HUES64 (cell line): ENCODE measurements at regions not wholly inside any gene's neighbourhood (a gene's known extent, or its start where the extent isn't known, plus 50 kb on each side); places are given as distances from the start of the nearest gene placed in this dataset.

ENCODE experiments used
- H3K27ac ChIP-seq: 2 replicates; pipeline ENCODE4 v1.7.0; 2013; ENCODE audit warnings: low read depth, low read length, inconsistent platforms
- H3K27me3 ChIP-seq: 2 replicates; pipeline ENCODE4 v1.6.1; 2013; ENCODE audit warnings: mild to moderate bottlenecking, low read length; ENCODE audit not compliant: insufficient read depth
- H3K36me3 ChIP-seq: 2 replicates; pipeline ENCODE4 v1.6.1; 2013; ENCODE audit warnings: mild to moderate bottlenecking, low read length; ENCODE audit not compliant: insufficient read depth
- H3K4me1 ChIP-seq: 2 replicates; pipeline ENCODE4 v1.6.1; 2013; ENCODE audit warnings: mild to moderate bottlenecking, low read length, moderate library complexity; ENCODE audit not compliant: insufficient read depth
- H3K4me3 ChIP-seq: 2 replicates; pipeline ENCODE4 v1.5.1; 2013; ENCODE audit warnings: mild to moderate bottlenecking, low read length, moderate library complexity
- H3K9ac ChIP-seq: 2 replicates; pipeline ENCODE4 v1.6.1; 2013; ENCODE audit warnings: mild to moderate bottlenecking, low read depth, low read length
- H3K9me3 ChIP-seq: 2 replicates; pipeline ENCODE4 v1.6.1; 2013; ENCODE audit warnings: low read depth, low read length; ENCODE audit not compliant: insufficient read depth
- WGBS: fragments of 150-250, 120-280 bp; methylation state at CpG from one replicate; pipeline ENCODE4 v1.1.7; 2013; ENCODE audit warnings: missing lambda C conversion rate; 5-methylcytosine and 5-hydroxymethylcytosine counted together

GRCh38 chr16:52787709-52788108 is 240.8 kb upstream of the TOX3 start:
- no peaks in the 10 kb centered on the region for H3K36me3 ChIP-seq
- 70% methylated on average over 3 of the region's 3 CpGs for WGBS
- H3K9ac ChIP-seq: no peak overlapping the region
- 0 out of 2 replicates have a peak, but pooled peaks cover 7% of the 10 kb centered on the region for H3K4me1 ChIP-seq
- H3K27me3 ChIP-seq: no peaks in the 10 kb centered on the region
- no peak overlapping the region for H3K27ac ChIP-seq
- no peak overlapping the region for H3K4me3 ChIP-seq
- no peaks in the 10 kb centered on the region for H3K9me3 ChIP-seq

- H3K27me3 ChIP-seq: no peaks in the 10 kb centered on the region
- no peaks in the 10 kb centered on the region for H3K9me3 ChIP-seq
- no peaks in the 10 kb centered on the region for H3K36me3 ChIP-seq
- no peak overlapping the region for H3K27ac ChIP-seq
- no peak overlapping the region for H3K4me3 ChIP-seq
- no peak overlapping the region for H3K9ac ChIP-seq
- 92% methylated on average over 3 of the region's 3 CpGs for WGBS
- H3K4me1 ChIP-seq: 0 out of 2 replicates have a peak, but pooled peaks cover 7% of the 10 kb centered on the region
These were observed 239.1 kb upstream of the TOX3 start for GRCh38 chr16:52786091-52786490.

GRCh38 chr16:52785653-52786052 is 238.7 kb upstream of the TOX3 start:
- H3K36me3 ChIP-seq: no peaks in the 10 kb centered on the region
- 95% methylated on average over 4 of the region's 4 CpGs for WGBS
- no peaks in the 10 kb centered on the region for H3K27me3 ChIP-seq
- no peaks in the 10 kb centered on the region for H3K9me3 ChIP-seq
- 0 out of 2 replicates have a peak, but pooled peaks cover 7% of the 10 kb centered on the region for H3K4me1 ChIP-seq
- H3K4me3 ChIP-seq: no peak overlapping the region
- no peak overlapping the region for H3K27ac ChIP-seq
- H3K9ac ChIP-seq: no peak overlapping the region

- no peaks in the 10 kb centered on the region for H3K36me3 ChIP-seq
- H3K9ac ChIP-seq: no peak overlapping the region
- no peaks in the 10 kb centered on the region for H3K9me3 ChIP-seq
- H3K27ac ChIP-seq: no peak overlapping the region
- H3K4me1 ChIP-seq: 0 out of 2 replicates have a peak, but pooled peaks cover 7% of the 10 kb centered on the region
- no peaks in the 10 kb centered on the region for H3K27me3 ChIP-seq
- no peak overlapping the region for H3K4me3 ChIP-seq
These were observed 236.7 kb upstream of the TOX3 start for GRCh38 chr16:52783616-52784015.

GRCh38 chr16:52781005-52781630 is 234.2 kb upstream of the TOX3 start:
- Histone ChIP-seq H3K9me3 (no peaks in the 10 kb centered on the region), H3K36me3 (no peaks in the 10 kb centered on the region), H3K27me3 (no peaks in the 10 kb centered on the region), H3K9ac (no peak overlapping the region), H3K4me1 (no peaks in the 10 kb centered on the region), H3K27ac (no peak overlapping the region), H3K4me3 (no peak overlapping the region)
- WGBS: 84% methylated on average over 11 of the region's 11 CpGs

- H3K4me3 ChIP-seq: no peak overlapping the region
- H3K9me3 ChIP-seq: no peaks in the 10 kb centered on the region
- H3K27ac ChIP-seq: no peak overlapping the region
- H3K9ac ChIP-seq: no peak overlapping the region
- no peaks in the 10 kb centered on the region for H3K4me1 ChIP-seq
- H3K27me3 ChIP-seq: no peaks in the 10 kb centered on the region
- H3K36me3 ChIP-seq: no peaks in the 10 kb centered on the region
- 86% methylated on average over 1 of the region's 1 CpG for WGBS
These were observed 226.1 kb upstream of the TOX3 start for GRCh38 chr16:52773026-52773425.

GRCh38 chr16:52770828-52771227 is 223.9 kb upstream of the TOX3 start:
- Histone ChIP-seq H3K4me1 (no peaks in the 10 kb centered on the region), H3K27ac (no peak overlapping the region), H3K4me3 (no peak overlapping the region), H3K9me3 (no peaks in the 10 kb centered on the region), H3K36me3 (no peaks in the 10 kb centered on the region), H3K9ac (no peak overlapping the region), H3K27me3 (no peaks in the 10 kb centered on the region)
- WGBS: 92% methylated on average over 4 of the region's 4 CpGs

- Histone ChIP-seq H3K9ac (no peak overlapping the region), H3K27me3 (no peaks in the 10 kb centered on the region), H3K27ac (no peak overlapping the region), H3K36me3 (no peaks in the 10 kb centered on the region), H3K9me3 (no peaks in the 10 kb centered on the region), H3K4me1 (no peaks in the 10 kb centered on the region), H3K4me3 (no peak overlapping the region)
- WGBS: 98% methylated on average over 5 of the region's 5 CpGs
These were observed 211.5 kb upstream of the TOX3 start for GRCh38 chr16:52758473-52758855.

- Histone ChIP-seq H3K4me1 (no peaks in the 10 kb centered on the region), H3K9me3 (no peaks in the 10 kb centered on the region), H3K9ac (no peak overlapping the region), H3K4me3 (no peak overlapping the region), H3K27ac (no peak overlapping the region), H3K27me3 (no peaks in the 10 kb centered on the region), H3K36me3 (no peaks in the 10 kb centered on the region)
- 92% methylated on average over 10 of the region's 10 CpGs for WGBS
These were observed 211.0 kb upstream of the TOX3 start for GRCh38 chr16:52757746-52758472.

GRCh38 chr16:52756812-52757517 is 210.0 kb upstream of the TOX3 start:
- no peaks in the 10 kb centered on the region for H3K27me3 ChIP-seq
- no peaks in the 10 kb centered on the region for H3K9me3 ChIP-seq
- WGBS: 100% methylated on average over 2 of the region's 2 CpGs
- no peak overlapping the region for H3K9ac ChIP-seq
- no peaks in the 10 kb centered on the region for H3K4me1 ChIP-seq
- no peak overlapping the region for H3K27ac ChIP-seq
- no peaks in the 10 kb centered on the region for H3K36me3 ChIP-seq
- no peak overlapping the region for H3K4me3 ChIP-seq

- H3K27ac ChIP-seq: no peak overlapping the region
- no peaks in the 10 kb centered on the region for H3K9me3 ChIP-seq
- H3K36me3 ChIP-seq: no peaks in the 10 kb centered on the region
- no peaks in the 10 kb centered on the region for H3K27me3 ChIP-seq
- H3K4me3 ChIP-seq: no peak overlapping the region
- H3K4me1 ChIP-seq: no peaks in the 10 kb centered on the region
- WGBS: 97% methylated on average over 1 of the region's 1 CpG
- no peak overlapping the region for H3K9ac ChIP-seq
These were observed 208.5 kb upstream of the TOX3 start for GRCh38 chr16:52755396-52755795.
